Vagina (tissue), 2 donors: ENCODE measurements at regions not wholly inside any gene's neighbourhood (a gene's known extent, or its start where the extent isn't known, plus 50 kb on each side); places are given as distances from the start of the nearest gene placed in this dataset.

ENCODE experiments used
- CTCF ChIP-seq, 3 experiments: fragments of 450-650 bp in 2 of 3; fragments of 200-600 bp in 1 of 3; sonication (generic) in 1 of 3; IDR thresholded peaks; one replicate each; pipeline ENCODE4 v1.5.1; 2017 to 2019; ENCODE audit warnings: antibody characterized with exemption in 3 of 3, mild to moderate bottlenecking in 2 of 3, moderate library complexity in 2 of 3
- POLR2A ChIP-seq, 2 donors: fragments of 450-650 bp; IDR thresholded peaks; one replicate each; pipeline ENCODE4 v1.6.1; 2017; ENCODE audit warnings: antibody characterized with exemption in 2 of 2, mild to moderate bottlenecking in 2 of 2, moderate library complexity in 2 of 2
- POLR2AphosphoS5 ChIP-seq, 2 donors: sonication (generic); formaldehyde crosslinking; IDR thresholded peaks; one replicate each; pipeline ENCODE4 v1.9.0; 2017; ENCODE audit warnings: antibody characterized with exemption in 2 of 2, mild to moderate bottlenecking in 2 of 2, low read depth in 1 of 2; ENCODE audit not compliant: insufficient read depth in 1 of 2

DNA sequence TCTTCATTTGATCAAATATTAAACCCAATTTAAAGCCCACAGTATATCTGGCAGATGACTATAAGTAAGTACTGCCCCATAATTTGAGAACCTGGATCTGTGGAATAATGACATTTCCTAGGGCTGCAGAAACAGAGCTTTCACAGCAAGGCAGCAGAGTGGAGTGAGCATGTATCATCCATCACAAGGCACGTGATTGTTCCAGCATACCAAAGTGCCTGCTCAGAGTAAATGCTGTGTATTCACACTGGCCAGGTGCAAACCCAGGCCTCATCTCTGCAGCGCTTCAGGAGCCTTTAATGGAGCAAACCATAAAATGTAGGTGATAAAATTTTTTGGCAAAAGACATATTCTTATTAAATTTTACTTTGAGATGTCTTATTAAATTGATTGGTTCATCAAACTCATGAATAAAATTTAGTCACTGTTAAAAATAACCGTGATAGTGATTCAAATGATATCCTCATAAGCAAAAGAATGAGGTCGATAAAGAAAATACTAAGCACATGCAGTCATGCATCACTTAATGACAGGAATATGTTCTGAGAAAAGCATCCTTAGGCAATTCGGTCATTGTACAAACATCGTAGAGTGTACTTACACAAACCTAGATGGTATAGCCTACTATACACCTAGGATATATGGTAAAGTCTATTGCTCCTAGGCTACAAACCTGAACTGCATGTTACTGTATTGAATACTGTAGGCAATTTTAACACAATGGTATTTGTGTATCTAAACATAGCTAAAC is 99.3 kb upstream of the SLC24A5 start:
- TF ChIP-seq POLR2A (IDR thresholded peaks at IDR 0.05) (no peak), CTCF (IDR thresholded peaks at IDR 0.05) (no peak), POLR2AphosphoS5 (IDR thresholded peaks at IDR 0.05; ENCODE audit: insufficient read depth in 1 of 2, low read depth in 1 of 2) (no peak)
